Stomach (tissue), 4 donors: ENCODE measurements at regions not wholly inside any gene's neighbourhood (a gene's known extent, or its start where the extent isn't known, plus 50 kb on each side); places are given as distances from the start of the nearest gene placed in this dataset.

ENCODE experiments used
- EP300 ChIP-seq: sonication (generic); formaldehyde crosslinking; IDR thresholded peaks from one replicate; pipeline ENCODE4 v1.6.1; 2017; ENCODE audit warnings: antibody characterized with exemption
- POLR2A ChIP-seq, 4 donors: fragments of 450-650 bp; IDR thresholded peaks; one replicate each; pipeline ENCODE4 v1.6.1; 2016; ENCODE audit warnings: antibody characterized with exemption in 4 of 4, control low read depth in 2 of 4, mild to moderate bottlenecking in 1 of 4, moderate library complexity in 1 of 4
- POLR2AphosphoS5 ChIP-seq, 3 donors: sonication (generic); formaldehyde crosslinking; IDR thresholded peaks; one replicate each; pipeline ENCODE4 v1.6.1; 2016; ENCODE audit warnings: antibody characterized with exemption in 3 of 3
- TF ChIP-seq, protein P1 (sequence below), 7 experiments: fragments of 450-650 bp in 4 of 7; fragments of 200-600 bp in 3 of 7; sonication (generic) in 3 of 7; IDR thresholded peaks; one replicate each; pipeline ENCODE4 v1.5.1; 2016 to 2019; ENCODE audit warnings: antibody characterized with exemption in 7 of 7, control low read depth in 2 of 7, mild to moderate bottlenecking in 1 of 7

DNA sequence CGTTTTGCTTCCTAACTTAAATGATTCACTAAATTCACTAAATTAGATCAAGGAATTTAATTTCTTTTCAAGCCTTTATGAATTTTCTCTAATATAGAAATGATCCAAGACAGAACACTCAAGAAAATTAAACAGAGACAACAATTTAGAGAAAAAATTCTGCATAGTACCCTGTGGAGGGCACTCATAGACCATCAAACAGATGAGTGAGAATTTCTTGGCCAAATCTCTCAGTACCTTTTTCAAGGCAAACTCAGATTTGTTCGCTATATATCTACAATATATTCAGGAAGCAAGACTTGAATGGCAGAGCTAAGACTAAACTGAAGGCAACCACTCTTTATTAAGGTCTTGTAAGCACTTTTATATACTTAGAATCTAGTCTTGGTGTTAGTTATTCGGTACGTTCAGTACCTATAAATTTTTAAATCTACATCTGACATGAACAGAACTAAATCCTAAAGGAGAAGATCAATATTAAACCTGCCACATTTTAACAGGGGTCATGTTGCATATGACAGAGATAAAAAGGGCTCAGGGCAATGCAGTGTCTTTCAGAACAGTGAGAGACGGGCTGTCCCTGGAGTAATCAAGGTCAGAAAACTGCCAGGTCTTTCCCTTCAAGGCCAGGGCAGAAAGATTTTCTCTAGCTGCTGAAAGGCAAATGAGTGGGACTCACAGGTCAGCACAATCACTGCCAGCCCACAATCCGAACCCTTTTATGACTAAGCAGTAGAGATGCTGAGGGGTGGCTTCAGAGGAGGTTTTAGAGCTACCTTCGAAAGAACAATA lies 118.8 kb upstream of the TMPRSS15 start:
- TF ChIP-seq, protein P1, sequence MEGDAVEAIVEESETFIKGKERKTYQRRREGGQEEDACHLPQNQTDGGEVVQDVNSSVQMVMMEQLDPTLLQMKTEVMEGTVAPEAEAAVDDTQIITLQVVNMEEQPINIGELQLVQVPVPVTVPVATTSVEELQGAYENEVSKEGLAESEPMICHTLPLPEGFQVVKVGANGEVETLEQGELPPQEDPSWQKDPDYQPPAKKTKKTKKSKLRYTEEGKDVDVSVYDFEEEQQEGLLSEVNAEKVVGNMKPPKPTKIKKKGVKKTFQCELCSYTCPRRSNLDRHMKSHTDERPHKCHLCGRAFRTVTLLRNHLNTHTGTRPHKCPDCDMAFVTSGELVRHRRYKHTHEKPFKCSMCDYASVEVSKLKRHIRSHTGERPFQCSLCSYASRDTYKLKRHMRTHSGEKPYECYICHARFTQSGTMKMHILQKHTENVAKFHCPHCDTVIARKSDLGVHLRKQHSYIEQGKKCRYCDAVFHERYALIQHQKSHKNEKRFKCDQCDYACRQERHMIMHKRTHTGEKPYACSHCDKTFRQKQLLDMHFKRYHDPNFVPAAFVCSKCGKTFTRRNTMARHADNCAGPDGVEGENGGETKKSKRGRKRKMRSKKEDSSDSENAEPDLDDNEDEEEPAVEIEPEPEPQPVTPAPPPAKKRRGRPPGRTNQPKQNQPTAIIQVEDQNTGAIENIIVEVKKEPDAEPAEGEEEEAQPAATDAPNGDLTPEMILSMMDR (IDR thresholded peaks at IDR 0.05), result peak in 1 of 7 experiments; percentile 16
- TF ChIP-seq POLR2A (IDR thresholded peaks at IDR 0.05) (no peak), POLR2AphosphoS5 (IDR thresholded peaks at IDR 0.05) (no peak), EP300 (no peak)
